IMR-90 (cell line): ENCODE measurements at regions not wholly inside any gene's neighbourhood (a gene's known extent, or its start where the extent isn't known, plus 50 kb on each side); places are given as distances from the start of the nearest gene placed in this dataset.

ENCODE experiments used
- ATAC-seq: fragments of 200-7000 bp; cut with Tn5 transposase; 2 replicates; pipeline ENCODE4 v1.9.1; 2020; ENCODE audit warnings: low read depth, mild to moderate bottlenecking, moderate library complexity
- BruUV-seq: library from RNA; stranded (reverse); fragments of 400-500 nt; replicated peaks from 2 replicates; lab custom pipeline; 2021; lab: Mats Ljungman, UMichigan
- CTCF ChIA-PET: fragments of 300-600 bp; formaldehyde crosslinking; extraction: SDS; loops from one replicate; lab custom pipeline; 2021; ENCODE audit warnings: antibody characterized with exemption; lab: Yijun Ruan, JAX
- POLR2A ChIA-PET: fragments of 300-600 bp; sonication (Branson Sonifier 250); formaldehyde crosslinking; loops from one replicate; lab custom pipeline; 2022; ENCODE audit warnings: antibody characterized with exemption; ENCODE audit not compliant: unreplicated experiment; lab: Charles Lee
- DNase-seq: peaks from one replicate; pipeline ENCODE4 v3.0.0; 2013
- H2AFZ ChIP-seq: replicated peaks from 2 replicates; pipeline ENCODE3; 2013; ENCODE audit warnings: low read length, mild to moderate bottlenecking; ENCODE audit not compliant: poor library complexity
- H2AK5ac ChIP-seq: 2 replicates; pipeline ENCODE4 v1.6.1; 2013; ENCODE audit warnings: low read depth, low read length, inconsistent platforms
- H2AK9ac ChIP-seq: replicated peaks from 2 replicates; pipeline ENCODE3; 2013; ENCODE audit warnings: mild to moderate bottlenecking, low read depth, low read length, moderate library complexity; ENCODE audit not compliant: poor library complexity
- H2BK120ac ChIP-seq: 2 replicates; pipeline ENCODE4 v1.6.1; 2013; ENCODE audit warnings: low read depth, low read length, inconsistent platforms
- H2BK15ac ChIP-seq: 3 replicates; pipeline ENCODE4 v1.6.1; 2013; ENCODE audit warnings: low read depth, low read length, inconsistent platforms
- H2BK20ac ChIP-seq: 2 replicates; pipeline ENCODE4 v1.6.1; 2013; ENCODE audit warnings: low read depth, mild to moderate bottlenecking, inconsistent platforms, low read length, moderate library complexity
- H2BK5ac ChIP-seq: 2 replicates; pipeline ENCODE4 v1.6.1; 2013; ENCODE audit warnings: mild to moderate bottlenecking, low read depth, low read length, inconsistent platforms; ENCODE audit not compliant: poor library complexity, severe bottlenecking
- H3K14ac ChIP-seq: replicated peaks from 2 replicates; pipeline ENCODE4 v1.6.1; 2013; ENCODE audit warnings: low read depth, low read length, inconsistent platforms
- H3K18ac ChIP-seq: 2 replicates; pipeline ENCODE4 v1.6.1; 2013; ENCODE audit warnings: low read depth, low read length, control low read depth
- H3K23ac ChIP-seq: 2 replicates; pipeline ENCODE4 v1.6.1; 2013; ENCODE audit warnings: low read depth, low read length, inconsistent platforms
- H3K27ac ChIP-seq: 2 replicates; pipeline ENCODE4 v1.5.1; 2013; ENCODE audit warnings: mild to moderate bottlenecking, control low read depth, low read length; ENCODE audit not compliant: insufficient read depth
- H3K27me3 ChIP-seq: 2 replicates; pipeline ENCODE4 v1.6.1; 2013; ENCODE audit warnings: low read length; ENCODE audit not compliant: control insufficient read depth, insufficient read depth
- H3K36me3 ChIP-seq: 2 replicates; pipeline ENCODE4 v1.6.1; 2013; ENCODE audit warnings: low read length, mixed read lengths; ENCODE audit not compliant: control insufficient read depth, insufficient read depth
- H3K4ac ChIP-seq: 2 replicates; pipeline ENCODE4 v1.6.1; 2013; ENCODE audit warnings: low read depth, low read length, inconsistent platforms
- H3K4me1 ChIP-seq: 2 replicates; pipeline ENCODE4 v1.6.1; 2013; ENCODE audit warnings: low read length, mixed read lengths; ENCODE audit not compliant: control insufficient read depth, insufficient read depth
- H3K4me2 ChIP-seq: 2 replicates; pipeline ENCODE4 v1.6.1; 2013; ENCODE audit warnings: low read depth, mild to moderate bottlenecking, control low read depth, low read length, moderate library complexity
- H3K4me3 ChIP-seq: 2 replicates; pipeline ENCODE4 v1.5.1; 2013; ENCODE audit warnings: low read depth, mild to moderate bottlenecking, control low read depth, low read length, moderate library complexity; ENCODE audit not compliant: insufficient read depth
- H3K56ac ChIP-seq: 2 replicates; pipeline ENCODE4 v1.6.1; 2013; ENCODE audit warnings: low read length, inconsistent platforms; ENCODE audit not compliant: insufficient read depth; ENCODE audit errors: extremely low read depth
- H3K79me1 ChIP-seq, 2 experiments: 2 replicates each; pipeline ENCODE4 v1.6.1; 2013; ENCODE audit warnings: low read length in 2 of 2, inconsistent platforms in 1 of 2, low read depth in 1 of 2
- H3K9ac ChIP-seq: 2 replicates; pipeline ENCODE4 v1.6.1; 2013; ENCODE audit warnings: low read depth, low read length, control low read depth
- H3K9me1 ChIP-seq: 2 replicates; pipeline ENCODE4 v1.6.1; 2013; ENCODE audit warnings: low read length, inconsistent platforms; ENCODE audit not compliant: insufficient read depth
- H3K9me3 ChIP-seq: 2 replicates; pipeline ENCODE4 v1.6.1; 2013; ENCODE audit warnings: low read length; ENCODE audit not compliant: control insufficient read depth, insufficient read depth
- H4K20me1 ChIP-seq: 2 replicates; pipeline ENCODE4 v1.6.1; 2013; ENCODE audit warnings: low read length, inconsistent platforms; ENCODE audit not compliant: insufficient read depth
- H4K5ac ChIP-seq: 2 replicates; pipeline ENCODE4 v1.6.1; 2013; ENCODE audit warnings: mild to moderate bottlenecking, low read depth, low read length, control low read depth
- H4K8ac ChIP-seq, 2 experiments: 2 replicates each; pipeline ENCODE4 v1.6.1; 2013; ENCODE audit warnings: low read depth in 2 of 2, low read length in 2 of 2, control low read depth in 1 of 2, inconsistent platforms in 1 of 2
- H4K91ac ChIP-seq: 2 replicates; pipeline ENCODE4 v1.6.1; 2013; ENCODE audit warnings: low read depth, low read length, inconsistent platforms; ENCODE audit not compliant: insufficient read depth
- BHLHE40 ChIP-seq: fragments of 150-350 bp; IDR thresholded peaks from 2 replicates; pipeline ENCODE4 v1.6.1; 2016; ENCODE audit warnings: mild to moderate bottlenecking, low read depth, low read length
- CEBPB ChIP-seq: IDR thresholded peaks from 2 replicates; pipeline ENCODE4 v1.6.1; 2012; ENCODE audit warnings: low read depth, low read length, improper control_type of control experiment
- CHD1 ChIP-seq: IDR thresholded peaks from 2 replicates; pipeline ENCODE4 v1.6.1; 2012; ENCODE audit warnings: low read depth, low read length, improper control_type of control experiment
- CTCF ChIP-seq: conservative IDR thresholded peaks from 2 replicates; pipeline ENCODE4 v1.5.1; 2012; ENCODE audit warnings: mild to moderate bottlenecking, low read depth, low read length, improper control_type of control experiment
- ELK1 ChIP-seq: fragments of 150-350 bp; IDR thresholded peaks from 2 replicates; pipeline ENCODE4 v1.6.1; 2016; ENCODE audit warnings: low read depth, mild to moderate bottlenecking, low read length, moderate library complexity, borderline replicate concordance
- FOS ChIP-seq: fragments of 150-350 bp; IDR thresholded peaks from 2 replicates; pipeline ENCODE4 v1.6.1; 2016; ENCODE audit warnings: low read depth, low read length
- MAFK ChIP-seq: IDR thresholded peaks from 2 replicates; pipeline ENCODE4 v1.6.1; 2012; ENCODE audit warnings: low read depth, low read length, improper control_type of control experiment
- MAZ ChIP-seq: IDR thresholded peaks from 2 replicates; pipeline ENCODE4 v1.6.1; 2012; ENCODE audit warnings: low read depth, mild to moderate bottlenecking, low read length, improper control_type of control experiment, moderate library complexity, borderline replicate concordance
- MXI1 ChIP-seq: IDR thresholded peaks from 2 replicates; pipeline ENCODE4 v1.6.1; 2012; ENCODE audit warnings: low read depth, mild to moderate bottlenecking, low read length, moderate library complexity, borderline replicate concordance
- NFE2L2 ChIP-seq: fragments of 150-350 bp; IDR thresholded peaks from 2 replicates; pipeline ENCODE4 v1.6.1; 2016; ENCODE audit warnings: low read depth, mild to moderate bottlenecking, low read length
- POLR2A ChIP-seq: IDR thresholded peaks from 2 replicates; pipeline ENCODE4 v1.6.1; 2012; ENCODE audit warnings: mild to moderate bottlenecking, low read depth, low read length
- RAD21 ChIP-seq: IDR thresholded peaks from 2 replicates; pipeline ENCODE4 v1.6.1; 2012; ENCODE audit warnings: low read length, improper control_type of control experiment
- RCOR1 ChIP-seq: IDR thresholded peaks from 2 replicates; pipeline ENCODE4 v1.6.1; 2012; ENCODE audit warnings: mild to moderate bottlenecking, low read length, improper control_type of control experiment; ENCODE audit not compliant: insufficient replicate concordance
- RFX5 ChIP-seq: IDR thresholded peaks from 2 replicates; pipeline ENCODE4 v1.8.0; 2012; ENCODE audit warnings: low read depth, mild to moderate bottlenecking, low read length, moderate library complexity
- SMC3 ChIP-seq: fragments of 150-350 bp; IDR thresholded peaks from 2 replicates; pipeline ENCODE4 v1.6.1; 2016; ENCODE audit warnings: low read depth, mild to moderate bottlenecking, antibody characterized with exemption, low read length, moderate library complexity
- USF2 ChIP-seq: fragments of 150-350 bp; IDR thresholded peaks from 2 replicates; pipeline ENCODE4 v1.6.1; 2017; ENCODE audit warnings: mild to moderate bottlenecking, antibody characterized with exemption, low read length, low read depth
- WGBS, 2 experiments: methylation state at CpG; one replicate each; pipeline versions ENCODE4 v1.1.5 to v1.1.7; 2013; ENCODE audit warnings: missing lambda C conversion rate in 2 of 2; ENCODE audit not compliant: insufficient read length in 1 of 2; ENCODE audit errors: extremely low coverage in 2 of 2; 5-methylcytosine and 5-hydroxymethylcytosine counted together
- dilution Hi-C: fragments of 300-500 bp; cut with HindIII; formaldehyde crosslinking; loops from one replicate; pipeline ENCODE4 v1.14.3; 2018; ENCODE audit warnings: low sequenced_read_pairs; ENCODE audit not compliant: unreplicated experiment
- in situ Hi-C: fragments of 300-500 bp; cut with MboI; formaldehyde crosslinking; loops from 3 replicates; pipeline ENCODE4 v1.14.3; 2019; ENCODE audit warnings: low sequenced_read_pairs, inconsistent platforms, mixed read lengths
- intact Hi-C: fragments of 100-400 bp; cut with micrococcal nuclease; formaldehyde crosslinking; loops from 2 replicates; pipeline ENCODE4 v1.10.0; 2022

- Histone ChIP-seq H3K23ac (no peak overlapping the region), H3K4ac (no peak overlapping the region; the same call in 1 of the 2 replicates), H4K91ac (no peak overlapping the region), H3K56ac (no peak overlapping the region), H4K8ac (no peak overlapping the region), H2BK120ac (no peak overlapping the region; the same call in 1 of the 2 replicates), H3K4me1 (peaks cover 10% of the 10 kb centered on the region; the same call in 1 of the 2 replicates), H3K27ac (no peak overlapping the region), H2BK20ac (no peak overlapping the region), H2AK5ac (peak overlapping the region; percentile 53), H3K9me1 (peaks cover 4% of the 10 kb centered on the region; the same call in 1 of the 2 replicates), H3K9ac (no peak overlapping the region), H3K36me3 (no peaks in the 10 kb centered on the region), H3K4me3 (no peak overlapping the region), H3K4me2 (no peak overlapping the region), H3K18ac (no peak overlapping the region), H3K14ac (no peak overlapping the region), H2BK15ac (no peak overlapping the region; the same call in 2 of the 3 replicates), H3K27me3 (peaks cover 23% of the 10 kb centered on the region), H4K20me1 (no peaks in the 10 kb centered on the region), H3K9me3 (no peaks in the 10 kb centered on the region), H2AK9ac (no peak overlapping the region), H2BK5ac (no peak overlapping the region), H3K79me1 (no peaks in the 10 kb centered on the region), H2AFZ (no peak overlapping the region), H4K5ac (no peak overlapping the region)
- dilution Hi-C loops (no loop called here), intact Hi-C loops (no loop called here), in situ Hi-C loops (no loop called here)
- ChIA-PET POLR2A (no interaction called here), CTCF (no interaction called here)
- 92% methylated on average over 2 of the region's 7 CpGs; no CpG with 5 or more reads in 1 of the 2 experiments for WGBS, 2 experiments
- ATAC-seq, result no peak
- TF ChIP-seq POLR2A (no peak), NFE2L2 (no peak), USF2 (no peak), MAZ (no peak), CHD1 (no peak), SMC3 (no peak), CTCF (no peak), RAD21 (no peak), RFX5 (no peak), FOS (no peak), BHLHE40 (no peak), CEBPB (no peak), MAFK (no peak), RCOR1 (no peak), MXI1 (no peak), ELK1 (no peak)
- DNase-seq, result no peak
- BruUV-seq, result no TSS peak
Observed at GRCh38 chr9:89942643-89943042, 337.8 kb downstream of the GADD45G start.
